ENCODE measurements at regions not wholly inside any gene's neighbourhood (a gene's known extent, or its start where the extent isn't known, plus 50 kb on each side); places are given as distances from the start of the nearest gene placed in this dataset.

DNA sequence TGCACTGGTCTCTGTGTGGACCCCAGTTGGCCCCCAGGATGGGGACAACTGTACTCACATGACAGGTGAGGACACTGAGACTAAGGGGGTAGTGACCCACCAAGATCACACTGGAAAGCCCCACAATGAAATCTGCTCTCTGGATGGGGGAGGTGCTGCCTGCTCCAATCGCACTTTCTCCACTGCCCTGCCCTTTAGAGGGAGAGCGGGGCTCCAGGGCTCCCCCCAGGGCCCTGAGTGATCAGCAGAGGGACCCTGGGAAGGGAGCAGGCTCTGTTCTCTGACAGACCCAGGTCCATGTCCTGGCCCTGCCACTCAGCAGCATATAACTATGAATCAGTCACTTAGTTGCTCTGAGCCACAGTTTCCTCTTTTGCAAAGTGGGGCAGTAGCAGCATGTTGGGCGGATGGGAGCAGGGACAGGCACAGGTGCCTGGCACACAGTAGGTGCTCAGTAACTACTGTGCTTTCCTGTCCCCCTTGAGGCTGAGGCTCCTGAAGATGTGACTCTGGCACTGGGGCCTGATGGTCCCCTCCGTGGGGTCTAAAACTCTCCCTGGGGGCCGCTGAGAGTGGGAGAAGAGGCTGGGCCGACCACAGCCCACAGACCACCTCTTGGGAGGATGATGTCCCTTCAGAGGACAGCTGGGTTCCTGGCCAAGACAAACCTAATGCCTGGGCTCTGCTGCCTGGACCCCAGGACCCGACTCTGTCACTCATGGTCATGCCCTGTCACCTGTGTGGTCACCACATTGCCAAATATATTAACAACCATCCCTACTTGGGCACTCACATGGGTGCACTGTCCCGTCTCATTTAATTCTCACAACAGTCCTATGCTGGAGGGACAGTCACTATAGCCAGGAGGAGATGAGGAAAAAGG lies 222.7 kb downstream of the PTPRU start:
- TF ChIP-seq SATB2 (CRISPR knock-in tag; IDR thresholded peaks at IDR 0.05) (no peak), RBAK (CRISPR knock-in tag; IDR thresholded peaks at IDR 0.05) (no peak), ELF3 (CRISPR knock-in tag; IDR thresholded peaks at IDR 0.05) (no peak), SP1 (IDR thresholded peaks at IDR 0.05) (no peak), SP1 (CRISPR knock-in tag; IDR thresholded peaks at IDR 0.05) (no peak), POLR2A (IDR thresholded peaks at IDR 0.05; ENCODE audit: insufficient read depth in 1 of 2, low read depth in 2 of 2, low read length in 2 of 2) (no peak), ZNF12 (CRISPR knock-in tag; IDR thresholded peaks at IDR 0.05) (no peak), ZNF562 (CRISPR knock-in tag; IDR thresholded peaks at IDR 0.05; ENCODE audit: borderline replicate concordance) (no peak)
